ENCODE measurements at regions not wholly inside any gene's neighbourhood (a gene's known extent, or its start where the extent isn't known, plus 50 kb on each side); places are given as distances from the start of the nearest gene placed in this dataset.

GRCh38 chr16:9219813-9220212 is 128.4 kb downstream of the HAPSTR1 start:
- in situ Hi-C loops (cut with MboI; ENCODE audit: low sequenced_read_pairs in 4 of 4) (no loop called here), intact Hi-C loops (cut with DNase I; ENCODE audit: low total_unique reads) (no loop called here)
- no peak overlapping the region for H3K27ac ChIP-seq
- no peaks in the 10 kb centered on the region for H3K4me1 ChIP-seq
- H3K9me3 ChIP-seq: no peaks in the 10 kb centered on the region
- DNase-seq (no peak), ATAC-seq (no peak)
- no peak overlapping the region for H3K4me3 ChIP-seq
- TF ChIP-seq CTCF (IDR thresholded peaks at IDR 0.05 in 4 of 5, conservative IDR thresholded peaks at IDR 0.05 in 1 of 5) (no peak), POLR2A (IDR thresholded peaks at IDR 0.05) (no peak)
- no peaks in the 10 kb centered on the region for H3K27me3 ChIP-seq
- H3K36me3 ChIP-seq: no peaks in the 10 kb centered on the region

GRCh38 chr16:9225527-9226316 is 134.3 kb downstream of the HAPSTR1 start:
- Histone ChIP-seq H3K36me3 (no peaks in the 10 kb centered on the region), H3K4me3 (no peak overlapping the region), H3K9me3 (no peaks in the 10 kb centered on the region), H3K27me3 (no peaks in the 10 kb centered on the region), H3K27ac (no peak overlapping the region), H3K4me1 (no peaks in the 10 kb centered on the region)
- no peak for ATAC-seq
- intact Hi-C loops (cut with DNase I; ENCODE audit: low total_unique reads) (no loop called here), in situ Hi-C loops (cut with MboI; ENCODE audit: low sequenced_read_pairs in 4 of 4) (no loop called here)
- no peak for TF ChIP-seq POLR2A (IDR thresholded peaks at IDR 0.05)
- no peak for TF ChIP-seq CTCF (IDR thresholded peaks at IDR 0.05 in 4 of 5, conservative IDR thresholded peaks at IDR 0.05 in 1 of 5)
- no peak for DNase-seq

GRCh38 chr16:9226924-9227323 is 135.5 kb downstream of the HAPSTR1 start:
- Histone ChIP-seq H3K4me3 (no peak overlapping the region), H3K27me3 (no peaks in the 10 kb centered on the region), H3K9me3 (no peaks in the 10 kb centered on the region), H3K36me3 (no peaks in the 10 kb centered on the region), H3K4me1 (no peaks in the 10 kb centered on the region), H3K27ac (no peak overlapping the region)
- in situ Hi-C loops (cut with MboI; ENCODE audit: low sequenced_read_pairs in 4 of 4) (no loop called here), intact Hi-C loops (cut with DNase I; ENCODE audit: low total_unique reads) (no loop called here)
- DNase-seq (no peak), ATAC-seq (no peak)
- TF ChIP-seq POLR2A (IDR thresholded peaks at IDR 0.05) (no peak), CTCF (IDR thresholded peaks at IDR 0.05 in 4 of 5, conservative IDR thresholded peaks at IDR 0.05 in 1 of 5) (no peak)

- no peaks in the 10 kb centered on the region for H3K4me1 ChIP-seq
- DNase-seq (no peak), ATAC-seq (no peak)
- no peaks in the 10 kb centered on the region for H3K27me3 ChIP-seq
- H3K4me3 ChIP-seq: no peak overlapping the region
- intact Hi-C loops (cut with DNase I; ENCODE audit: low total_unique reads): no loop called here
- H3K36me3 ChIP-seq: no peaks in the 10 kb centered on the region
- in situ Hi-C loops (cut with MboI; ENCODE audit: low sequenced_read_pairs in 4 of 4): no loop called here
- TF ChIP-seq POLR2A (IDR thresholded peaks at IDR 0.05) (no peak), CTCF (IDR thresholded peaks at IDR 0.05 in 4 of 5, conservative IDR thresholded peaks at IDR 0.05 in 1 of 5) (no peak)
- H3K27ac ChIP-seq: no peak overlapping the region
- H3K9me3 ChIP-seq: no peaks in the 10 kb centered on the region
Measured at GRCh38 chr16:9231039-9231438, 139.6 kb downstream of the HAPSTR1 start.
